ENCODE measurements at regions not wholly inside any gene's neighbourhood (a gene's known extent, or its start where the extent isn't known, plus 50 kb on each side); places are given as distances from the start of the nearest gene placed in this dataset.
A peak's percentile ranks its signal among the peaks of the same experiment; 100 is the strongest.

GRCh38 chr7:130910949-130911944, 177.2 kb upstream of the KLF14 start:
- peak; percentile 72 for DNase-seq (ENCODE audit: low spot score)

GRCh38 chr7:130912082-130912861, 178.3 kb upstream of the KLF14 start:
- DNase-seq (ENCODE audit: low spot score) = peak; percentile 88

- DNase-seq (ENCODE audit: low spot score) = peak; percentile 100
These were observed 179.0 kb upstream of the KLF14 start for GRCh38 chr7:130912862-130913638.

- no peak for DNase-seq (ENCODE audit: low spot score)
These were observed 179.9 kb upstream of the KLF14 start for GRCh38 chr7:130913639-130914553.

DNA sequence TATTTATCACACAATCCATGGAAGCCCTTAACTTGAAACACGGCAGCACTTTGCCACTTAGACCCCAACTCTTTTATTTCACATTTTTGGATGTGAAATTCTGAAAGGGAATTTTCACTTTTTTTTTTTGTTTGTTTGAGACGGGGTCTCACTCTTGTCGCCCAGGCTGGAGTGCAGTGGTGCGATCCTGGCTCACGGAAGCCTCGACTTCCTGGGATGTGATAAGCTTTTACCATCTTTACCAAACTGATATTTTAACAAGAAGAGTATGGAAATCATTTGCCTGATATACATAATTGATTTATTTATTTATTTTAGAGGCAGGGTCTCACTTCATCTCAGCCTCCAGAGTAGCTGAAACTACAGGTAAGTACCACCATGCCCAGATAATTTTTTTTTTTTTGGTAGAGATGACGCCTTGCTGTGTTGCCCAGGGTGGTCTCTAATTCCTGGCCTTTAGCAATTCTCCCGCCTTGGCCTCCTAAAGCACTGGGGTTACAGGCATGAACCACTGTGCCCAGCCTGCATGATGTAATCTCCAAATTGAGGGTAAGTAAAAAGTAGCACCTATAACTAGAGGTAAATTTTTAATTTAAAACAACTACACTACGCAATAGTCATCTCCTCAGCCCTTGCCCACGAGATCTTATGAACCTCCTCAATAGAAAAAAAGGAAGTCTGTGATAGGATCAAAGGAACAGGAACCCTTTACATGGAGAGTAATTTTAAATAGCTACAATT, 180.7 kb upstream of the KLF14 start:
- DNase-seq (ENCODE audit: low spot score) = no peak

- DNase-seq (ENCODE audit: low spot score) = peak; percentile 57
These were observed 183.7 kb upstream of the KLF14 start for GRCh38 chr7:130917669-130918128.

DNA sequence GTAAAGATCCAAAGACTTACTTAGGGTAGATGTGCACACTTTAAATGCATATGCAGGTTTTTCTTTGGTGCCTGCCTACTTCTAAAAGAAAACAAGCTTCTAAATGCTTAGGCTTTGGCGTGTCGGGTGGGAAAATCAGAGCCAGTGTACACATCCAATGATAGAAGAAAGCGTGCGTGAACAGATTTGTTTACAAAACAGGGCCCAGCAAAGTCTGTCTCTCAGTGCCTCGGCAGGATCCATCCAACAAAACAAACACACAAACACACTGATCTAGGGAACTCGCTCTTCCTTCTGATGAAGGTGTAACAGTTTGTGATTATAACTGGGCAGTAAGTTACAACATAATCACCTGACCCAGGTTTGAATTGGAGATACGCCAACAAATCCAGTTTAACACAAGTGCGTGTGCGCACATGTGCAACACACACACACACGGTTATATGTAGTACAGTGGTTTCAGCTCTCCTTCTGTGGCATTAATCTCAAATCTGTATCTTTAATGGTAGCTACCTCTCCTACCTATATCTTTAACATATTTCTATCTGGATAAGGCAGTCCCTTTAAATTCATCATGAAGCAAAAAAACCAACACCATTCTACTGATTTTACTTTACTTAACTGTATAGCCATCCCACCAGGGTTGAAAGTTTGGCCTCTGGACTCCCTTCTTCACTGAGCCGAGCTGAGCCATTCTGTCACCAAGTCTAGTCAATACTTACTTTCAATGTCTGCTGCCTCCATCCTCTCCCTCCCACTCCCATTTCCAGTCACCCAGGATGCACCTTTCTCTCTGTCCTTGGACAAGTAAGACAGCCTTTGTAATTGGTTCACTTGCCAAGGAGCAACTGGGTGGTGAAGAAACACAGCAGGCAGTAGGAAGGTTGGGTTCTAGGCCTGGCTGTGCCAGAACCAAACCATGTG, 184.4 kb upstream of the KLF14 start:
- no peak for DNase-seq (ENCODE audit: low spot score)

DNA sequence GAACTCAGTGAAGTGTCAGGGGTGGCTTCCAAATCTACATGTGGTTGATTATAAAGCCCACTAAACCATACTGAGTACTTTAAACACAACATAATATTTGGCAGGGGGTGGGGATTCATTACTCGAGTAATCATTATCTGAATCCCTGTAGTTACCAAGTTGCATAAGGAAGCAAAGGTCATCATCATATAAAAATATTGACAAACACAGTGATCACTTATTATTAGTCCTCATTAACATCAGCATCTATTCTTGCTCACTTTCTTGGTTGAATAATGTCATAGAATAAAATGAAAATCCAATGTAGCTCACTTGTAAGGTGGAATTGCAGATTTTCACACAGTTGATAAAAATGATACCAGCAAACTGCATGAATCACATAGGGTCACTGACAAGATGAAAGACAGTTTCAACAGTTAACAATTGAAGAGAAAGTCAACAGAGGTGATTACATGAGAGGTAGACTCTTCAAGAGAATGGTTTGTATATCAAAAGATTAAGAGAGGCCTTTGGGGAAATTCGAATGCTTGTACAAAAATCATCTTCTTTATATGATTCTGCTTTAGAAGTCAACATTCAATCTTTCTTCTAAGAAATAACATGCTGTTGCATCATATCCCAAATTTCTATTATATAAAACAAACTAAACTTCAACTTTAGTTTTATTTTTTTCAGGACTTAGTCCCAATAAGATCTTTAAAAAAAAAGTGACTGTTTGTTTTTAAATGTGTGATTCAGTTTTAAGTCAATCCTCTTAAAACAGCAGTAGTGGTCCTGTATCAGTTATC, 185.5 kb upstream of the KLF14 start:
- no peak for DNase-seq (ENCODE audit: low spot score)

GRCh38 chr7:130920122-130920521, 186.1 kb upstream of the KLF14 start:
- no peak for DNase-seq (ENCODE audit: low spot score)

DNA sequence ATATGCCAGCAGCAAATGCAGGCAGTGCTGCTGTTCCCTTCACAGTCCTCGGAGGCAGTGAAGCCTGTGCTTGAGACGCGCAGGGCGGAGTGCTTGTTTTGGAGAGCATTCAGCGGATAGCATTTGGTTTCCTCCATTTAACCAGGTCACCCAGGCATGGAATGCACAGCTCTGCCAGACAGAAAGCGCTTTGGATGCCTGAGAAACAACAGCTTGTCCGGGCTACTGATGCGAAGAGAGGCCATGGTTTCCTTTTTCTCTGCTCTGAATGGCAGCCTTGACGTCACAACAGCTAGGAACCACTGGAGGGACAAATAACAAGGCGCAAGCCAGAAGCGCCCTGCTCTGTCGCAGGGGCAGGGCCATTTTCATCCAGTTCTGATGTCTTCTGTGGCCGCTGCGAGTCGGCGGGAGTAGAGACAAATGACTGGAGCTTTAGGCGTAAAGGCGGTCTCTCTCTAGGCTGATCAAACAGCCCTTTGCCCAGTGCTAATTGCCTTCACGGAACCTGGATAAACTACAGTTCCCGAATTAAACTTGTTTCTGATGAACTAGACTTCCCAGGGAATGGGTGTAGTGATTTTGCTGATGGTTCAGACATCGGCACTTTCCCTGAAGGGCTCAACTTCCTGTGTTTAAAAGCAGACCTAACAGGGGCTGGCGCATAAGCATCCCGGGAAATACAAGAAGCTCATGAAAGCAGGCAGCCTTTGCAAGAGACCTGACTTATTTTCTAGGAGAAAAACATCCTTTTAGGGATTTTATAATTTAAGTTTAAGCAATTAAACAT, 187.6 kb upstream of the KLF14 start:
- peak; percentile 97 for DNase-seq (ENCODE audit: low spot score)

- DNase-seq (ENCODE audit: low spot score) = peak; percentile 73
These were observed 188.5 kb upstream of the KLF14 start for GRCh38 chr7:130922206-130923112.

DNA sequence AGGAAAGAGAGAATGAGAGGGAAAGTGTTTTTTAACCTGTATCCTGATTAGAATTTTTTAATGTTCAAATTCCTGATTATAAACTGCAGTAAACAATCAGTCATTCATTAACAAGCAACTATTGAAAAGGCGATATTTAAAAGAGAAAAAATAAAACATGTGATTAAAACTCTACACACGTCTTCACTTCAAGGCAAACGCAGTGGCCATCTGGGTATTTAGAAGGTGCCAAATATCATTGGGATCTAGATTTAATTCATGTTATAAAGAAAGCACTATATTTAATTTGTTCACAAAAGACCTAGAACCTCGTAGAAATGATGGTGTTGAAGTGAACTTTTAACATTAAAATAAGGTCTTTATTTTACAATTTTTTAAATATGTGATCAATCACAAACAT, 189.4 kb upstream of the KLF14 start:
- DNase-seq (ENCODE audit: low spot score) = no peak

DNA sequence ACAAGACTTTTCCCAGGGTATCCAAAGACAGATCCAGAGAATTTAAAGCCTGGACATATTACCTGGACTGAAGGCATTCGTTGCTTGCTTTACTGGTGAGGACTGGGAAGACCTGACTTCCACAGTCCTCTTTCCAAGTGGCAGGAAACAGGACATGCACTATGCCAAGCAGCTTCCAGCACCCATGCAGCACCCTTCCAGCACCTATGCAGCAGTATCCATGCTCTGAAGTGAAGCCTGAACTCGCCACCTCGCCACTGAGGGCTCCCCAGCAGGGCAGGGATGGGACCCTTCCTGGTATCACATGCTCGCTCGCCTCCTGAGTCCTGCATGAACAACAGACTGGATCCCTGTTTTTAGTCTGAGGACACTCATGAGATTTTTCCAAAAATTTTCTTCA, 189.9 kb upstream of the KLF14 start:
- DNase-seq (ENCODE audit: low spot score) = no peak

GRCh38 chr7:130925136-130925794, 191.3 kb upstream of the KLF14 start:
- DNase-seq (ENCODE audit: low spot score) = no peak

DNA sequence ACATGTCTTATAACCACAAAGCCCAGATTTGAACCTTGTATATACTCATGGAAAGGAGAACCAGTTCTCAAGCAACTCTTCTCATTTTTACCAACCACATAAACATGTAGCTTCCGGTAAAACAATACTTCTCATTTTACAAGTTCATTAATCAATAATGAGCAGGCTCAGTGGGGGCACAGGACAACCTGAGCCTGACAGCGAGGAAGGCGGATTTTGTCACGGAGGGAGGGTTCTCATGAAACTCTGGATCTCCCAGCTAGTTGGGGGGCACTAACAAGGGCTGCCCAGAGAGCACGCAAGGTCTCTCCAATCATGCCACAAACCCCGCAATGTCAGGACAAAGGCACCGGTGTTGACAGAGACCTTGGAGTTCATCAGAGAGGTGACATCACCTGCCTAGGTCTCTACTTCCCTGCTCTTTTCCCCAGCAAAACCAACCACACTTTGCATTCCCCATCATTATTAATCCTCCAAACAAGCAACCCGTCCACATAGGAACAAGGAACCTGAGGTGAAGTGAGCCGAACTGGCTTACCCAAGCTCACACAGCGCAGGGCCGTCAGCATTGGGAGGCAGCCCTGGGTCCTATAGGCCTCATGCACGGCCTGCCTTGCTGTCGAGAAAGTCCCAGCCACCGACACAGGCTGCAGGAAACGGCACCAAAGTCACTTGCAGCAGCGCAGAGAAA, 192.1 kb upstream of the KLF14 start:
- DNase-seq (ENCODE audit: low spot score) = no peak

Measured in kidney tubule cell (primary cell).